Activated CD4-positive, CD25-positive, alpha-beta regulatory T cell treated with anti-CD3 and anti-CD28 coated beads, Interleukin-2, amount 50 U/mL, for 24 hours (primary cell): ENCODE measurements at regions not wholly inside any gene's neighbourhood (a gene's known extent, or its start where the extent isn't known, plus 50 kb on each side); places are given as distances from the start of the nearest gene placed in this dataset.
"Not testable (repeated sequence)": the region's sequence is repeated elsewhere in the genome, so short reads cannot be mapped to it uniquely, and the experiment has no call there.

Source experiments
- ATAC-seq, 2 donors: fragments of 150-1000 bp; cut with Tn5 transposase; one replicate each; pipeline ENCODE4 v1.10.0; 2021; ENCODE audit warnings: mild to moderate bottlenecking in 1 of 2, moderate library complexity in 1 of 2

DNA sequence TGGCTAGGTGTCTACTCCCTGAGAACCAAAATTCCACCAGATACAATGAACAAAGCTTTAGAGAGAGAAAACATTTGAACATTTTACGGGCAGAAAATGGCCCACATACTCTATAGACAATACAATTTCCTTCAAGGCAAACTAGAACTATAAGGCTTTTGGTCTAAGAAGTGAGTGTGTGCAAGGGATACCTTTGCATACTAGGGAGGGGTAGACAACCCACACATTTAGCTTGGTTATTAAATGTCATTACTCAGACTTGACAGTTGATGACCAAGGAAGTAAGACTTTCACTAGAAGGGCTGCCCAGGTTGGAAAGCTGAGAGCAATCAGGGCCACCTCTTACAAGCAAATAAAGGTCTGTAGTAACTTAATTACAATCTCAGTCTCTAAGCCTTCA is 64.0 kb upstream of the PLEKHM1 start:
- not testable (repeated sequence) for ATAC-seq

DNA sequence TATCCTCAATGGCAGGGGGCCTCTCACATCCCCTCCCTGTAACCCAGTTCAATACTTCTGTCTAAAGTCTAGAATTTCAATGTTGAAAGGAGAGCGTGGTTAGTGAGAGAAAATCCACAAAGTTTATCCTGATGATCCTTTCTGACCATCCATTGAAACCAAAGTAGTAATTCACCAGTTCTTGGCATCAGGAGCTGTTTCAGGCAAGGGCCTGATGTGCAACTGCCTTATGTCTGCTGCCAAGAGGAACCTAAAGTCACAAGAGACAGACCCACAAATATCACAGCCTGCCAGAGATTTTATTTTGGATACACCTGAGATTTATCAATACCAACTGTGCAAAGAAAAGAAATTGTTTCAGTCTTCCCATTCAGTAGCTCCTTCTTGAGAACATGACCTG is 68.3 kb upstream of the PLEKHM1 start:
- ATAC-seq, result not testable (repeated sequence)

DNA sequence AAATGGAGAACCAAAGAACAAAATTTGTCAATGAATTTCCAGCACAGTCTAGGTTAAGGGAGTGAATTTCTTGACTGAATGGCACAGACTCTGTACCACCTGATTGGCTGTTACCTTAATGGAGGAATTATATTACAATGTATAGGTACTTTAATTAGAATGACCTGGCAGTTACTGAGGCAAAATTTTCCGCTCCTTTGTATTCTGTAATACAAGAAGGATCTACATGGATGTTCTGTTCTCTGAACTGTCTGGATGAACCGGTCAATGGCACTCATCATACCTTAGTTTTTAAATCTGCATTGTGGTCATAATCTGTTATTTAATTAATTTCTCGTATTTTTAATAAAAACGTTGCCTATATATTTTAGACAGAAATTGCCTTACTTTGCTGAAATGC is 72.3 kb upstream of the PLEKHM1 start:
- ATAC-seq, result not testable (repeated sequence)

DNA sequence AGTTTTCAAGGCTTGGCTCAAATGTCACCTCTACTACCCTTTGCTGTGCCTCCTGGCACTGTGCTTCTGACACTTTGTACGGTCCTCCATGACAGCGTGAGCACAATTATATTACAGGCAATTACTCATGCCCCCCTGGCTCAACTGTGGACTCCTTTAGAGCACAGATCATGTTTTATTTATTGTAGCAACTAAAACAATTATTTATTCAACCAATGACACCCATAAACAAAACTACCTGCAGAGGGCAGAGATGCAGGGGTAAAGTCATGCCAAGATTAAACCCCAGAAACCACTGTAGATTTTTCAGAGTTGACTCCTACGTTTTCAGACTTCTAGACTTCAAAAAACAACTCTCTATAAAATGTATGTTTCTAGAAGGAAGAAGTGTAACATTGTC is 72.8 kb upstream of the PLEKHM1 start:
- ATAC-seq, result not testable (repeated sequence)

DNA sequence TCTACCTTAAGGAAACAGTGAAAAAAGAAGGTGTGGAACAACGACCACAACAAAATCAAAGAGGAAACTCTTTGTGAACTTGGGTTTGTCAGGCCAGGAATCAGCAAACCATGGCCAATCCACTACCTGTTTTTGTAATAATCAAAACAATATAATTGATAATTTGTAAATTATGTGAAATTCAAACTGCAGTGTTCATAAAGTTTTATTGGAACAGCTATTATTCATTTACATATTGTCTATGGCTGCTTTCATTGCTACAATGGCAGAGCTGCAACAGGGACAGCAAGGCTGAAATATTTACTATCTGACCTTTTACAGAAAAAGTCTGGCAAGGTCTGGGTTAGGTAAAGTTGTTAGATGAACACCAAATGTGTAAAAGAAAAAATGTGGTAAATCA is 77.8 kb upstream of the PLEKHM1 start:
- not testable (repeated sequence) for ATAC-seq

DNA sequence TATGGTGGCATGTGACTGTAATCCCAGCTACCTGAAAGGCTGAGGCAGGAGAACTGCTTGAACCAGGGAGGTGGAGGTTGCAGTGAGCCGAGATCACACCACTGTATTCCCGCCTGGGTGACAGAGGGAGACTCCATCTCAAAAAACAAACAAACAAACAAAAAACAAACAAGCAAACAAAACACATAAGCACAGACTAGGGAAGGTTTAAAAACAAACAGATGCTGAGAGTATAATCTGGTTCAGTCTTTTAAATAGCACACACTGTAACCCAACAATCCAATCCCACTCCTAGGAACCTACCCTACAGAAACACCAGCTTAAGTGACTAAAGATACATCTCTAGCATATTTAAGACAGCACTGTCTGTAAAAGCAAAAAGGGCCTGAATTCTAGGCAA is 82.8 kb upstream of the PLEKHM1 start:
- ATAC-seq, result not testable (repeated sequence)

DNA sequence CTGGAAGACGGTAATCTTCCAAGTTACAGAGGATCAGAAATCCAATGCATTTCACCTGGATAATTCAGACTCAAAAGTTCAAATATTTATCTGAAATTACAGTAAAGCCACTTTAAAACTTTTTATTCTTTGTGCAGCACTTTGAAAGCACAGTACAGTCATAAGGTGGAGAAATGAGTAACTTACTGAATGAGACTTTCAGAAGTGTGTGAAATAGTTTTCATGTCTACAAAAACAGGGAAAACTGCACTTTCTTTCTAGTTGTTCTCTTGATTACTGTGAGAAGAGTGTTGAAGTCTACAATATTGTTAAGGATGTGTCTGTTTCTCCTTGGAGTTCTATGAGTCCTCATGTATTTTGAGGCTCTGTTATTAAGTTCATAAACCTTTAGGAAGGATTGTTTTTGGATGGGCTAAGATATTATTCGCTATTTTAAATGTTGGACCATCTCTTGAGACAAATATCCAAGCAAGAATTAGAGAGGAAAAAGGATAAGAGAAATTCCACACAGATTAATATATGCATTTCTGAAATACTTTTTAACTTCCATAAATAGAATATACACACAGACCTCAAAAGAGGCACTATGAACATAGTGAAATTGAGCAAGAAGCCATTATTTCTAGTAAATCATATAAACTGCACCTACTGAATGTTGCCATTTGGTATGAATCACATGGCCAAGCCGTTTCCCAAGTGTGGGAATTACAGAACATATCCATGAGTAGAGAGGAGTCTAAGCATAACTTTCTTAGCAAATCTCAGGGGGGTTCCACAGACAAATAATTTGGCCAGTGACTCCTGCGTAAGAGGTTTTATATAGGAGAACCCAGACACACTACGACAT is 83.6 kb upstream of the PLEKHM1 start:
- peak; percentile 66 to 80 for ATAC-seq

DNA sequence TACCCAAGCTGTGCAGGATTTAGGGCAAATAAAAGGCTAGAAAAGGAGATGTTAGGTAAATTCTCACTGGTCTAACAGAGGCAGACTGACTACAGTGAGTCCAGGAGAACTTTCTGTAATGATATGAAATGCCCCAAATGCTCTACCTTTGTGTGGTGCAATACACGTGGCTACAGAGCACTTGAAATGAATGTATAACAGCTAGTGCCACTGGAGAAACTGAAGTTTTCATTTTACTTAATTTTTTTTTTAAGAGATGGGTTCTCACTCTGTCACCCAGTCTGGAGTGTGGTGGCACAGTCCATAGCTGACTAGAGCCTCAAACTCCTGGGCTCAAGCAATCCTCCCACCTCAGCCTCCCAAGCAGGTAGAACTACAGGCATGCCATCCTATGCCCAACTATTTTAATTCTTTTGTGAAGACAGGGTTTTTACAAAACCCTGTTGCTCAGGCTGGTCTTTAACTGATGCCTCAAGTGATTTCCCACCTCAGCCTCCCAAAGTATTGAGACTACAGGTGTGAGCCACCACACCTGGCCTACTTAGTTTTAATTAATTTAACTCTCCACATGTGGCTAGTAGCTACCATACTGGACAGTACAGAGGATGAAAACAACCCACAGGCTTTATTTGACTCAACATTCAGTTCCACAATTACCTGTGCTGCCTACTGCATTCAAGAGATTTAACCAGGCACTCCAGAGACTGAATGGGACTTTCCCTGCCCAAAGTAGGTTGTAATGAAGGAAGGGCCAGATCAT is 84.8 kb upstream of the PLEKHM1 start:
- peak; percentile 34 to 42 for ATAC-seq

DNA sequence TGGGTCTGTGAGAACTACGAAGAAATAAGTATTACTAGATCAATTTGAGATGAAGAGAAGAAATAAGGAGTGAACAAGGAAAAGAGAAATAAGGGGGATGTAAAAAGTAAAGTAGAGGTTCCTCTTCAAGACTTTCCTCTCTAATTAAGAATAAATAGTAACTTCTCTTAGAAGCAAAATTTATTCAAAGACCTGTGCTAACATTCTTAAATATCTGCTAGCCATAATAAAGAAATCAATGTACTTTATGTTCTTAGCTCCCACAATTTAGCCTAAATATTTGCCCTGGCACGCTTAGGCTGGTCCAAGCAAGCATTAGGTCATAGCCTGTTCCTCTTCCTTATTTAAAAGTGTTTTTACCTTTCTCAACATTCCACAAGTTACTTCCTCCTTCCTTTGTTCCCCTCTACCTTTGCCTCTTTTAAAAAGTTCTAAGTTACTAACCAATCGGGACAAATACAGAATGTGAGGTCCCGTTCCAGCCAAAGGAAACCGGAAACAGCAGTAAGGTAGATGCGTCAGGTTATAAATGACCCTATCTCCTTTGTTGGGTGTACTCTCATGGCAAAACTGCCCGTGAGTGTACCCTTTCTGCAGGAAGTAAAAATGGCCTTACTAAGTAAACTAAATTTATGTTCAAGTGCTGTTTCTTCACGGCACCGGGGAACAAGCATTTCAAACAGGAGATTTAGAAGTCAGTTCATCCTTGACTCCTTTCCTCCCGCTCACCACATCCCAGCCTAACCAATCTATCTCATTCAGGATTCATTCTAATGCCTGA is 86.2 kb upstream of the PLEKHM1 start:
- ATAC-seq, result not testable (repeated sequence)

DNA sequence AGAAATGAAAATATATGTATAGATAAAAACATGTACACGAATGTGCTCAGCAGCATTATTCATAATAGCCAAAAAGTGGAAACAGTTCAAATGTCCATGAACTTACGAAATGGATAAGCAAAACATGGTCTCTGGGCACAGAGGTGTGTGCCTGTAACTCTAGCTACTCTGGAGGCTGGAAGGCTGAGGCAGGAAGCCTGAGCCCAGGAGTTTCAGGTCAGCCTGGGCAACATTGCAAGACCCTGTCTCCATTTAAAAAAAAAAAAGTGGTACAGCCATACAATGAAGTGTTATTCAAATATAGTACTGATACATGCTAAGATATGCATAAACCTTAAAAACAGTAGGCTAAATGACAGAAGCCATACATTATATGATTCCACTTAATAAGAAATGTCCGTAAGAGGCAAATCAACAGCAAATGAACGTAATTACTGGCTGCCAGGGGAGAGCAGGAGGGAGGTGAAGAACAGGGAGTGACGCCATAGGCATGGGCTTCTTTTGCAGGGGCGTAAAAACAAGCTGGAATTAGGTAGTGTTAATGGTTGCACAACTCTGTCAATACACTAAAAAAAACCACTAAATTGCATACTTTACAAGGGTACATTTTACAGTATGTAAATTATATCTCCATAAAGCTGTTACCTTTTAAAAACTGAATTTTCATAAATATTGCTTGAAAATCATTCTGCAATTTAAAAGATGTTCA is 87.2 kb upstream of the PLEKHM1 start:
- no peak for ATAC-seq

DNA sequence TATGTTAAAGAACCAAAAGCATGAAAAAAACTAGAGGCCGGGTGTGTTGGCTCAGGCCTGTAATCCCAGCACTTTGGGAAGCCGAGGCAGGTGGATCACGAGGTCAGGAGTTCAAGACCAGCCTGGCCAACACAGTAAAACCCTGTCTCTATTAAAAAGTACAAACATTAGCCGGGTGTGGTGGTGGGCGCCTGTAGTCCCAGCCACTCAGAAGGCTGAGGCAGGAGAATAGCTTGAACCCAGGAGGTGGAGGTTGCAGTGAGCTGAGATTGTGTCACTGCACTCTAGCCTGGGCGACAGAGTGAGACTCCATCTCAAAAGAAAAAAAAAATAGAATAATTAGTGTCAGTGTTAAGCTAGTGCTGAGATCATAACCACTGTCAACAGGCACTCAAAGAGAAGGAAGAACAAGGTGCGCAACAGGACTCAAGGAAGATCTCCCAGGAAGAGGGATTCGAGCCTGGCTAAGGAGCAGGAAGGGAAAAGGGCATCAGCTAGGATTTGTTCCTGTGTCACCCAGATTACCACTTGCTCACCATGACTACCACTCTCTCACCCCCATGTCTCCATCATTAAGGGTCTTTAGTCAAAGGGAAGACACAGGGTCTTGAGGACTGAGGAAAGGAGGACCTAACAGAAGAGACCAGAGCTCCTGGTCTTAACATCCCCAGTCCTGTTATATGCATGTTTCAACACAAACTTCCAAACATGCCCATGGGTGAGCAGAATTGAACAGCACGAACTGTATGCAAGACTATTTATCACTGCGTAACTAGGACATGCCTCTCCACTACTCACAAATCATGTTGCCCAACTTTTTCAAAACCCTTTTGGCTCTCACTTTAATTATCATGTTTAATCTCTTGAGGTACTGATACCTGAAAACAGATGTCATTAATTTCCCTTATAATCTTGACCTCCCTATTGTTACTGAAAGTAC is 88.3 kb upstream of the PLEKHM1 start:
- ATAC-seq, result no peak

DNA sequence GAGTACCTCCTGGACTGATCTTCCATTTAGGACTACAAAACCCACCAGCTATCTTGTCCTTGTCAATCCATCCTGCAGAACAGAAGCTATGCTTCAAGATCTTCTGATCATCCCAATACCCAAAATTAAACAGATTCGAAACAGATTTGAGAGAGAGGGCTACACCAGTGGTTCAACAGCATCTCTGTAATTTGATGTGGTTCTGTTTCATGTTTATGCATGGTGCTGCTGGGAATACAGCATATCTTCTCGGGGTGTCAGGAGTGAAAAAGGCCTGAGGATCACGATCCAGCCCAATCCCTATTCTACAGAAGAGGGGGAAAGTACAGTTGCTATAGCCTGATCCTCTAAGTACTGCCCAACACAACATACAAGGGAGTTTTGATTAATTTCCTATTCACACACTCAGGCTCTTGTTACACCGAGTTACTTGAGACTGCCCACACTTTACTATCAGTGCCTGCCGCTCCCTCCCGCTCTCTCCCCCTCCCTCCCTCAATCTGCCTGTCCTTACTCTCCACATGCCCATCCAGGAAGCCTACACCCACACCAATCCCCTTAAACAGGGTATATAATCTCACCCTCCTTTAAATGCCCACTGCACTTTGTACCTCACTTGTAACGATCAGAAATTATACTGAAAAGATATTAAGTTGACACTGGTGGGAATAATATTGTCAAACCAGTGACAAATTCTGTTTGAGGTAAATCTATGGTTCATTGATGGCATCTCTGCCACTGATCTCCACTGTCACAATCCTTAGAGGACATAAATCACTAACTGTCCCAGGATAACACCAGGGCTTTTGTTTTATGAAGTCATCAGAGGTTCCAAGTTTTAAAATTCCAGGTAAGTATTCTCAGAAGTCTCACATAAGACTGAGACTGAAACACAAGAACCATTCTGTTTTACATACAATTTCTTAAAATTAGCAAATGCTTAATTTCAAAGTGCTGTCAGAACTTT is 89.3 kb upstream of the PLEKHM1 start:
- no peak for ATAC-seq

DNA sequence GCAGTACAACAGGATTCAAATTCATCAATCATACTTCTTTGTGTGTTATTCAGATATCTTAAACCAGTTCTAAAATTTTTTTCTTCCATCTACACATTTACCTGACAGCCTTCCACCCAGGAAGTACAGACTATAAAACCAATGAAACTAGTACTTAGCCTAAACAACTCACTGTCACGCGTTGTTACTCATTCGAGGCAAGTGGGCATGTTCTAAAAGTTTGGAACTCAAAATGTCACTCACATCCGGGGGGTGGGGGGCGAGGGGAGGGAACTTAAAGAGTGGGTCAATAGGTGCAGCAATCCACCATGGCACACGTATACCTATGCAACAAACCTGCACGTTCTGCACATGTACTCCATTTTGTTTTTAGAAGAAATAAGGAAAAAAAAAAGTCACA is 90.4 kb upstream of the PLEKHM1 start:
- ATAC-seq, result no peak

DNA sequence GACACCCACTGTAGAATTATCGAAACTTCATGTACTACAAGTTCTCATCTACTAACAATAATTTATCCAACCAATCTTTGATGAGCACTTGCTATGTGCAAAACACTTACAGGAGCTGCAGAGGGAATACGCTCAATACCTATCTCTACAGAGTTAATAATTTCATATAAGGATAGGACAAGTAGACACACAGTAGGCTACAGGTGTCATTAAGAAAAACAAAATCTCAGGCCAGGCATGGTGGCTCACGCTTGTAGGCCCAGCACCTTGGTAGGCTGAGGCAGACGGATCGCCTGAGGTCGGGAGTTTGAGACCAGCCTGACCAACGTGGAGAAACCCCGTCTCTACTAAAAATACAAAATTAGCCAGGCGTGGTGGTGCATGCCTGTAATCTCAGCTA is 91.3 kb upstream of the PLEKHM1 start:
- no peak for ATAC-seq

DNA sequence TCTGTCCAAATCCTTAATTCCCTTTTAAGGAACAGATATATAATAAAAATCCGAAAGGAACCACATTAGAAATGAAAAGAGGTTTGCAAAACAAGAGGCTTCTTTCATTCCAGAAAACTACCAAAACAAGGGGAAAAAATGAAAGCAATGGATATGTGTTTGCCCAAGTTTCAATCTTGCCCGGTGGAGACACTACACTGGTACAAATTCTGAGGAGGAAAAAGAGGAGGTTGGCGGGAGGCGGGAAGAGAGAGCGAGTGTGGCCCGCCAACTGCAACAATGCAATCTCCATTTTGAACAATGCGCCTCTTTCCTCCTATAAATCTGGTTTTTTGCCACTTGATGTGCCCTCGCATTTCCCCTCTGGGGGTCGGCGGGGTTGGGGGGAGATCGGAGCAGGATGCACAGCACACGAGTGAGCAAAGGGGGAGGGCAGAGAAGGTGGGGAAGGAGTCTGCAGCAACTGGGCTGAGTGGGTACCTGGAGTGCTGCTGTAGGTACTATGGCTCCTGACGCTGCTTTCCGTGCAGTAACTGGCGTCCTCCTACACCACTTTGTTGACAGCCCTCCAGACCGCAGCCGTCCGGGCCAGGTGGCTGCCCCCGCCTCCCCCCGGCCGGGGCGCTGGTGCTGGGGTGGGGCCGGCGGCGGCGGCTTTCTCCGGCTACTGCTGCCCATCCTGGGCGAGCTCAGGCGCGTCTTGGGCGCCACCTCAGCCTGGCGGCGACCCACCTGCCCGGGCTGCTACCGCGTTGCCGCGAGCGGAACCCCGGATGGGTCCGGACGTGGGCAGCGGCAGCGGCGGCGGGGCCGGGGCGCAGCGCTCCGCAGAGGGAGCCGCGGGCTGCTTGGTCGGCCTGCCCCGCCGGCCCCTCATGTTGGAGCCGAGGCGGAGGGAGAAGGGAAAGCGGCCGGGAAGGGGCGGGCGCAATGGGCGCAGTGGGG is 93.8 kb upstream of the PLEKHM1 start:
- peak; percentile 57 for ATAC-seq

DNA sequence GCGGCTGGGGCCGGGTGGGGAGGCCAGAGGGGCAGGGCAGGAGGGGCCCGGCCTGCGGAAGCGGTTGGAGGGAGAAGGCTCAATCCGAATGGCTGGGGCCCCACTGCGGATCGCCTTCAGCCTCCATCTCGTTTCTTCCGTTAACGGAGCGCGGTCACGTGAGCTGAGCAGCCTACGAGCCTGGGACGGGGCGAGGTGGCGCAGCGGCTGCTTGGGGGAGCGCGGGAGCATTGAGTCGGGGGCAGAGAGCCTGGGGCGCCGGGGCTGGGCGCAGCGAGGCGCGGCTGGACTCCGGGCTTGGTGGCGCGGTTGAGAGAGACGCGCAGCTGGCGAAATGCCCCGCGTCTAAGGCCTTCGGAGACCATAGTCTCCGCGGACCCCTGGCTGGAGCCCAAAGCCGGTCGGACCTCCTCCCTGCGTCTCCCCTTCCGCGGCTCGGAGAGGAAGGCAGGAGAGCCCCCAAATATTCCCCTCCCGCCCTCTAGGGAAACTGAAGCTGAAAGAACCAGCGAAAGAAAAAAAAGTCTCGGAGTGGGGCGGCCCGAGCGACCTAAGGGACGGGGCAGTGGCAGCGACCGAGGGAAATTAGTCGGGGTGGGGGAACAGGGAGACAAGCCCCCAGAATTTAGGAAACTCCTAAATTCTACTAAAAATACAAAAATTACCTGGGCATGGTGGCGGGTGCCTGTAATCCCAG is 94.7 kb upstream of the PLEKHM1 start:
- peak; percentile 86 to 87 for ATAC-seq

DNA sequence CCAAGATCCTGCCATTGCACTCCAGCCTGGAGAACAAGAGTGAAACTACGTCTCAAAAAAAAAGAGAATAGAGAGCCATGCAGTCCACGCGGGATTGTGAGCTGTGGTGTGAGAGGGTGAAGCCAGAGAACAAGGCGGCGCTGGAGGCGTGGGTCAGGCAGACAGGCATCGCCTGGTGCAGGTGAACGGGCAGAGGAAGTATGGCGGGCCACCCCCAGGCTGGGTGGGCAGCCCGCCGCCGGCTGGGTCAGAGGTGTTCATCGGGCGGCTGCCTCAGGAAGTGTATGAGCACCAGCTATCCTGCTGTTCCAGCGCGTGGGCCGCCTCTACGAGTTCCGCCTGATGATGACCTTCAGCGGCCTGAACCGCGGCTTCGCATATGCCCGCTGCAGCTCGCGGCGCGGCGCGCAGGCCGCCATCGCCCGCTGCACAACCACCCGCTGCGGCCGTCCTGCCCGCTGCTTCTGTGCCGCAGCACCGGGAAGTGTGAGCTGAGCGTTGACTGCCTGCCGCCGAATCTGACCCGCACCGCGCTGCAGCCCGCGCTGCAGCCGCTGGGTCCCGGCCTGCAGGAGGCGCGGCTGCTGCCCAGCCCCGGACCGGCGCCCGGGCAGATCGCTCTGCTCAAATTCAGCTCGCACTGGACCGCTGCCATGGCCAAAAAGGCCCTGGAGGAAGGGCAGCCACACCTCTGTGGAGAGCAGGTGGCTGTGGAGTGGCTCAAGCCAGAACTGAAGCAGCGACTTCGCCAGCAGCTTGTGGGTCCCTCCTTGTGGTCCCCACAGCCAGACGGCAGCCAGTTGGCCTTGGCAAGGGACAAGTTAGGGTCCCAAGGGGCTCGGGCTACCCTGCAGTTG is 95.5 kb upstream of the PLEKHM1 start:
- peak; percentile 3 to 8 for ATAC-seq

DNA sequence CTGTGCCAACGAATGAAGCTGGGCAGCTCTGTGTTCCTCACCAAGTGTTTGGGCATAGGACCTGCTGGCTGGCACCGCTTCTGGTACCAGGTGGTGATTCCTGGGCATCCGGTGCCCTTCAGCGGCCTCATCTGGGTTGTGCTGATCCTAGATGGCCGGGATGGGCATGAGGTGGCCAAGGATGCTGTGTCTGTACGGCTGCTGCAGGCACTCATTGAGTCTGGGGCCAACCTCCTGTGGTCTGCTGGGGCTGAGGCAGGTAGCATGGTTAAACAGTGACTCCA is 96.1 kb upstream of the PLEKHM1 start:
- ATAC-seq, result not testable (repeated sequence)
